HepG2 (cell line): ENCODE measurements at regions not wholly inside any gene's neighbourhood (a gene's known extent, or its start where the extent isn't known, plus 50 kb on each side); places are given as distances from the start of the nearest gene placed in this dataset.

Source experiments
- ATAC-seq: fragments of 200-7000 bp; cut with Tn5 transposase; 3 replicates; pipeline ENCODE4 v1.9.1; 2020; ENCODE audit warnings: mild to moderate bottlenecking, moderate library complexity
- BruUV-seq: library from RNA; stranded (reverse); fragments of 400-500 nt; replicated peaks from 2 replicates; lab custom pipeline; 2021; lab: Mats Ljungman, UMichigan
- CTCF ChIA-PET: fragments of 300-600 bp; formaldehyde crosslinking; extraction: SDS; loops from one replicate; lab custom pipeline; 2021; ENCODE audit warnings: low total read pairs, inconsistent platforms, low intra/inter-chr PET ratio; lab: Yijun Ruan, JAX
- POLR2A ChIA-PET: fragments of 350-600 bp; sonication (Branson Sonifier 250); formaldehyde crosslinking; loops from one replicate; lab custom pipeline; 2020; ENCODE audit warnings: antibody characterized with exemption, inconsistent platforms; lab: Yijun Ruan, JAX
- DNase-seq: peaks from one replicate; pipeline ENCODE4 v3.0.0-alpha.2; 2015; ENCODE audit warnings: low spot score
- FAIRE-seq: peaks from 3 replicates; lab custom pipeline; 2011; peaks lifted over from hg19 to GRCh38; lab: Jason Lieb, UNC
- H2AFZ ChIP-seq: one replicate; pipeline ENCODE4 v1.6.1; 2011; ENCODE audit warnings: low read length, inconsistent platforms
- H3K27ac ChIP-seq: fragments of 300-600 bp; 3 replicates; pipeline ENCODE4 v1.8.0; 2011; ENCODE audit warnings: mixed run types, mild to moderate bottlenecking, mixed read lengths, low read length, inconsistent platforms; ENCODE audit not compliant: insufficient read depth; ENCODE audit errors: extremely low read length
- H3K27me3 ChIP-seq, 2 experiments: fragments of 200-600 bp in 1 of 2; 2 replicates in 1 of 2; 3 replicates in 1 of 2; pipeline versions ENCODE4 v1.6.0 to v1.8.0; 2011; ENCODE audit warnings: low read length in 2 of 2, mild to moderate bottlenecking in 2 of 2, moderate library complexity in 2 of 2, inconsistent platforms in 1 of 2; ENCODE audit not compliant: insufficient read depth in 2 of 2, control insufficient read depth in 1 of 2
- H3K36me3 ChIP-seq, 2 experiments: fragments of 200-600 bp in 1 of 2; replicated peaks in 1 of 2; 2 replicates in 1 of 2; 3 replicates in 1 of 2; pipeline versions ENCODE4 v1.5.1 to v1.8.0; 2011; ENCODE audit warnings: low read length in 2 of 2, inconsistent platforms in 1 of 2; ENCODE audit not compliant: insufficient read depth in 2 of 2, control insufficient read depth in 1 of 2
- H3K4me1 ChIP-seq: 2 replicates; pipeline ENCODE4 v1.5.1; 2012; ENCODE audit warnings: low read length, inconsistent platforms; ENCODE audit not compliant: insufficient read depth
- H3K4me2 ChIP-seq: 2 replicates; pipeline ENCODE4 v1.6.0; 2011; ENCODE audit warnings: low read depth, low read length, inconsistent platforms
- H3K4me3 ChIP-seq, 3 experiments: fragments of 200-600 bp in 1 of 3; sonication (generic), shearing (Covaris generic) in 1 of 3; replicated peaks in 1 of 3; 2 replicates each; pipeline ENCODE4 v1.5.1; 2011 to 2016; ENCODE audit warnings: low read length in 3 of 3, inconsistent platforms in 2 of 3, low read depth in 2 of 3, mild to moderate bottlenecking in 2 of 3, control low read depth in 1 of 3, mixed read lengths in 1 of 3; ENCODE audit not compliant: insufficient read depth in 1 of 3
- H3K79me2 ChIP-seq: one replicate; pipeline ENCODE4 v1.6.1; 2011; ENCODE audit warnings: low read length, inconsistent platforms; ENCODE audit not compliant: insufficient read depth
- H3K9ac ChIP-seq: 2 replicates; pipeline ENCODE4 v1.6.0; 2011; ENCODE audit warnings: mild to moderate bottlenecking, low read depth, low read length, inconsistent platforms; ENCODE audit not compliant: insufficient read depth
- H3K9me3 ChIP-seq: 2 replicates; pipeline ENCODE4 v1.5.1; 2012; ENCODE audit warnings: mild to moderate bottlenecking, low read length
- H4K20me1 ChIP-seq: 2 replicates; pipeline ENCODE4 v1.6.0; 2011; ENCODE audit warnings: inconsistent platforms, mild to moderate bottlenecking, low read length, moderate library complexity; ENCODE audit not compliant: insufficient read depth
- CC2D1A ChIP-seq: sonication (generic); formaldehyde crosslinking; IDR thresholded peaks from 2 replicates; pipeline ENCODE4 v1.8.1; 2023; ENCODE audit warnings: mild to moderate bottlenecking, missing genetic modification reagents
- CSRNP2 ChIP-seq: sonication (generic); formaldehyde crosslinking; conservative IDR thresholded peaks from 2 replicates; pipeline ENCODE4 v1.8.0; 2022; ENCODE audit warnings: low read depth, missing genetic modification reagents
- DMTF1 ChIP-seq: sonication (generic); formaldehyde crosslinking; IDR thresholded peaks from 2 replicates; pipeline ENCODE4 v1.4.0; 2020; ENCODE audit warnings: mild to moderate bottlenecking, missing genetic modification reagents
- HINFP ChIP-seq: sonication (generic); formaldehyde crosslinking; IDR thresholded peaks from 2 replicates; pipeline ENCODE4 v1.4.0; 2020; ENCODE audit warnings: low read depth, mild to moderate bottlenecking, missing genetic modification reagents
- HNRNPK ChIP-seq: fragments of 200-400 bp; formaldehyde crosslinking; IDR thresholded peaks from 2 replicates; pipeline ENCODE4 v1.6.1; 2018; ENCODE audit warnings: low read length, low read depth, moderate library complexity, mild to moderate bottlenecking; ENCODE audit not compliant: poor library complexity, severe bottlenecking
- IRF2 ChIP-seq: IDR thresholded peaks from 2 replicates; pipeline ENCODE4 v1.6.1; 2018; ENCODE audit warnings: missing genetic modification reagents, missing compliant biosample characterization
- NFYC ChIP-seq: IDR thresholded peaks from 2 replicates; pipeline ENCODE4 v1.6.1; 2016; ENCODE audit warnings: missing genetic modification reagents, missing compliant biosample characterization
- SALL1 ChIP-seq: sonication (generic); formaldehyde crosslinking; IDR thresholded peaks from 2 replicates; pipeline ENCODE4 v1.8.0; 2022; ENCODE audit warnings: mild to moderate bottlenecking, missing genetic modification reagents
- SMAD1 ChIP-seq: sonication (generic); formaldehyde crosslinking; IDR thresholded peaks from 2 replicates; pipeline ENCODE4 v1.4.0; 2020; ENCODE audit warnings: missing genetic modification reagents, low read depth, mild to moderate bottlenecking, borderline replicate concordance
- SOX13 ChIP-seq, 3 experiments: fragments of 450-650 bp in 1 of 3; sonication (generic) in 1 of 3; formaldehyde crosslinking in 1 of 3; IDR thresholded peaks in 2 of 3; conservative IDR thresholded peaks in 1 of 3; 2 replicates each; pipeline versions ENCODE4 v1.5.0 to v1.6.1; 2016 to 2020; ENCODE audit warnings: antibody characterized with exemption in 1 of 3, mild to moderate bottlenecking in 1 of 3, missing compliant biosample characterization in 1 of 3, missing genetic modification reagents in 1 of 3, moderate library complexity in 1 of 3
- SRSF4 ChIP-seq: fragments of 200-400 bp; formaldehyde crosslinking; IDR thresholded peaks from one replicate; pipeline ENCODE4 v1.6.1; 2018; ENCODE audit warnings: mild to moderate bottlenecking, low read depth, low read length, moderate library complexity; ENCODE audit not compliant: poor library complexity, severe bottlenecking
- TAF15 ChIP-seq: fragments of 200-400 bp; formaldehyde crosslinking; IDR thresholded peaks from one replicate; pipeline ENCODE4 v1.6.1; 2018; ENCODE audit warnings: mild to moderate bottlenecking, low read depth, low read length; ENCODE audit not compliant: poor library complexity, severe bottlenecking
- TARDBP ChIP-seq: sonication (generic); formaldehyde crosslinking; IDR thresholded peaks from 2 replicates; pipeline ENCODE4 v1.8.0; 2022; ENCODE audit warnings: mild to moderate bottlenecking, missing genetic modification reagents
- ZKSCAN8 ChIP-seq: IDR thresholded peaks from 2 replicates; pipeline ENCODE4 v1.6.1; 2016; ENCODE audit warnings: borderline replicate concordance, missing genetic modification reagents, missing compliant biosample characterization
- ZNF530 ChIP-seq: sonication (generic); formaldehyde crosslinking; IDR thresholded peaks from 2 replicates; pipeline ENCODE4 v1.5.0; 2020; ENCODE audit warnings: low read depth, mild to moderate bottlenecking, missing genetic modification reagents
- ZNF7 ChIP-seq: IDR thresholded peaks from 2 replicates; pipeline ENCODE4 v1.6.1; 2016; ENCODE audit warnings: missing biosample characterization, missing genetic modification reagents
- WGBS: methylation state at CpG from one replicate; pipeline ENCODE4 v1.1.6; 2017; ENCODE audit warnings: low lambda C conversion rate; 5-methylcytosine and 5-hydroxymethylcytosine counted together
- in situ Hi-C: cut with HindIII; loops from 2 replicates; pipeline ENCODE4 v1.10.0; 2017; ENCODE audit warnings: low pct_unique_long_range_greater_than_20kb; ENCODE audit not compliant: extremely low pct_ligation_motif_present
- intact Hi-C: fragments of 100-400 bp; cut with micrococcal nuclease; formaldehyde crosslinking; loops from one replicate; pipeline ENCODE4 v1.10.0; 2022; ENCODE audit not compliant: unreplicated experiment

- TF ChIP-seq TAF15: no peak
- no peak for TF ChIP-seq CC2D1A (CRISPR knock-in tag)
- TF ChIP-seq DMTF1 (CRISPR knock-in tag): no peak
- no peak for TF ChIP-seq TARDBP (CRISPR knock-in tag)
- TF ChIP-seq SRSF4: no peak
- no peak for TF ChIP-seq ZNF7
- TF ChIP-seq, all 625 proteins: peak for 0
These were observed 282.7 kb upstream of the CITED2 start (continued) for GRCh38 chr6:139657119-139657518.

- Histone ChIP-seq H3K79me2 (no peaks in the 10 kb centered on the region), H4K20me1 (no peaks in the 10 kb centered on the region), H3K4me1 (peaks cover 31% of the 10 kb centered on the region), H3K36me3 (no peaks in the 10 kb centered on the region), H3K4me2 (no peak overlapping the region), H3K27ac (no peak overlapping the region), H3K4me3 (no peak overlapping the region), H3K27me3 (no peaks in the 10 kb centered on the region), H2AFZ (no peak overlapping the region), H3K9ac (no peak overlapping the region), H3K9me3 (no peaks in the 10 kb centered on the region)
- 32% methylated on average over 5 of the region's 5 CpGs for WGBS
- no TSS peak for BruUV-seq
- FAIRE-seq: no peak
- in situ Hi-C loops: no loop called here
- ChIA-PET CTCF (no interaction called here), POLR2A (interaction anchor here (1.2 kb wide), 1 partner anchor 282 kb away, joined by 3 read pairs; the partner anchor contains the start of gene CITED2)
- DNase-seq: peak; percentile 14
- peak; percentile 27; the same call in 2 of the 3 replicates for ATAC-seq
- intact Hi-C loops: loop anchor here (5.0 kb wide), 1 partner anchor 174 kb away; no protein-coding TSS in a partner anchor
- no peak for TF ChIP-seq SOX13 (IDR thresholded peaks at IDR 0.05)
- peak in 1 of 2 experiments; percentile 33; a peak in 1 of 4 replicates for TF ChIP-seq SOX13 (CRISPR knock-in tag; conservative IDR thresholded peaks at IDR 0.05 in 1 of 2, IDR thresholded peaks at IDR 0.05 in 1 of 2)
- TF ChIP-seq ZKSCAN8 (CRISPR knock-in tag): no peak
- TF ChIP-seq NFYC (CRISPR knock-in tag): no peak
- TF ChIP-seq ZNF530 (CRISPR knock-in tag): no peak
- TF ChIP-seq CSRNP2: no peak
- peak; percentile 43; the same call in 1 of the 2 replicates for TF ChIP-seq SALL1
- TF ChIP-seq HINFP: no peak
- peak; percentile 91 for TF ChIP-seq HNRNPK
- no peak for TF ChIP-seq SMAD1
- TF ChIP-seq IRF2: no peak
These were observed 281.6 kb upstream of the CITED2 start for GRCh38 chr6:139655783-139656705.
